ENCODE measurements at regions not wholly inside any gene's neighbourhood (a gene's known extent, or its start where the extent isn't known, plus 50 kb on each side); places are given as distances from the start of the nearest gene placed in this dataset.

GRCh38 chr12:88638966-88639760, 58.9 kb upstream of the KITLG start:
- TF ChIP-seq GATA2 (IDR thresholded peaks at IDR 0.05; ENCODE audit: low read depth, low read length), result no peak
- TF ChIP-seq GATA3 (IDR thresholded peaks at IDR 0.05; ENCODE audit: low read depth, low read length), result no peak

GRCh38 chr12:88638388-88638787, 58.1 kb upstream of the KITLG start:
- TF ChIP-seq GATA3 (IDR thresholded peaks at IDR 0.05; ENCODE audit: low read depth, low read length), result no peak
- TF ChIP-seq GATA2 (IDR thresholded peaks at IDR 0.05; ENCODE audit: low read depth, low read length), result no peak

GRCh38 chr12:88634008-88634407, 53.7 kb upstream of the KITLG start:
- TF ChIP-seq GATA3 (IDR thresholded peaks at IDR 0.05; ENCODE audit: low read depth, low read length), result no peak
- no peak for TF ChIP-seq GATA2 (IDR thresholded peaks at IDR 0.05; ENCODE audit: low read depth, low read length)

GRCh38 chr12:88633312-88633711, 53.0 kb upstream of the KITLG start:
- TF ChIP-seq GATA2 (IDR thresholded peaks at IDR 0.05; ENCODE audit: low read depth, low read length) (no peak), GATA3 (IDR thresholded peaks at IDR 0.05; ENCODE audit: low read depth, low read length) (no peak)

GRCh38 chr12:88630561-88630960, 50.3 kb upstream of the KITLG start:
- TF ChIP-seq GATA3 (IDR thresholded peaks at IDR 0.05; ENCODE audit: low read depth, low read length), result no peak
- no peak for TF ChIP-seq GATA2 (IDR thresholded peaks at IDR 0.05; ENCODE audit: low read depth, low read length)
